Vagina (tissue), 2 donors: ENCODE measurements at regions not wholly inside any gene's neighbourhood (a gene's known extent, or its start where the extent isn't known, plus 50 kb on each side); places are given as distances from the start of the nearest gene placed in this dataset.

ENCODE experiments used
- CTCF ChIP-seq, 3 experiments: fragments of 450-650 bp in 2 of 3; fragments of 200-600 bp in 1 of 3; sonication (generic) in 1 of 3; IDR thresholded peaks; one replicate each; pipeline ENCODE4 v1.5.1; 2017 to 2019; ENCODE audit warnings: antibody characterized with exemption in 3 of 3, mild to moderate bottlenecking in 2 of 3, moderate library complexity in 2 of 3
- POLR2A ChIP-seq, 2 donors: fragments of 450-650 bp; IDR thresholded peaks; one replicate each; pipeline ENCODE4 v1.6.1; 2017; ENCODE audit warnings: antibody characterized with exemption in 2 of 2, mild to moderate bottlenecking in 2 of 2, moderate library complexity in 2 of 2
- POLR2AphosphoS5 ChIP-seq, 2 donors: sonication (generic); formaldehyde crosslinking; IDR thresholded peaks; one replicate each; pipeline ENCODE4 v1.9.0; 2017; ENCODE audit warnings: antibody characterized with exemption in 2 of 2, mild to moderate bottlenecking in 2 of 2, low read depth in 1 of 2; ENCODE audit not compliant: insufficient read depth in 1 of 2

DNA sequence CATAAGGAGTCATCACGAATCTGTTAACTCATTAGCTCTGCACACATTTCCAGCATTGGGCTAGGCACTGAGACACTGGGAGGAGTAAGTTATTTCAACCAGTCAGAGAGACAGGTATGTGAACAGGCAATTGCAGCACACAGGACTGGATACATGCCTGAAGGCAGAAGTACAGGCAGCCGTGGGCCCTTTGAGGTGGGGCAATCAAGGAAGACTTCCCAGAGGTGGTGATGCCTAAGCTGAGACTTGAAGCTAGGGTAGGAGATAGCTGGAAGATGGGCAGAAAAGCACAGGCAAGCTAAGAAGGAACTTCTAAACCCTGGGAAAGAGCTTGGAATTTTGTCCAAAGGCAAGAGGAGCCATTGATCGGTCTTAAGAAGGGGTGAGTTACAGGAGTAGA, 249.7 kb downstream of the EMX2 start:
- TF ChIP-seq POLR2A (IDR thresholded peaks at IDR 0.05) (no peak), CTCF (IDR thresholded peaks at IDR 0.05) (no peak), POLR2AphosphoS5 (IDR thresholded peaks at IDR 0.05; ENCODE audit: insufficient read depth in 1 of 2, low read depth in 1 of 2) (no peak)
